ENCODE measurements at regions not wholly inside any gene's neighbourhood (a gene's known extent, or its start where the extent isn't known, plus 50 kb on each side); places are given as distances from the start of the nearest gene placed in this dataset.

- no peak for DNase-seq (ENCODE audit: low read depth in 2 of 2)
Observed at GRCh38 chr18:40019797-40020392, 1935.1 kb upstream of the PIK3C3 start.

GRCh38 chr18:40018266-40018665, 1936.8 kb upstream of the PIK3C3 start:
- DNase-seq (ENCODE audit: low read depth in 2 of 2): no peak

GRCh38 chr18:40017021-40017420, 1938.0 kb upstream of the PIK3C3 start:
- peak in 1 of 2 donors; percentile 64 for DNase-seq (ENCODE audit: low read depth in 2 of 2)

- DNase-seq (ENCODE audit: low read depth in 2 of 2): no peak
Observed at GRCh38 chr18:40016405-40016804, 1938.6 kb upstream of the PIK3C3 start.

GRCh38 chr18:40013001-40013609, 1941.9 kb upstream of the PIK3C3 start:
- peak in 1 of 2 donors; percentile 33 for DNase-seq (ENCODE audit: low read depth in 2 of 2)

- no peak for DNase-seq (ENCODE audit: low read depth in 2 of 2)
Observed at GRCh38 chr18:40011201-40011600, 1943.8 kb upstream of the PIK3C3 start.

- no peak for DNase-seq (ENCODE audit: low read depth in 2 of 2)
Observed at GRCh38 chr18:40006634-40007033, 1948.4 kb upstream of the PIK3C3 start.

- no peak for DNase-seq (ENCODE audit: low read depth in 2 of 2)
Observed at GRCh38 chr18:40004246-40004645, 1950.8 kb upstream of the PIK3C3 start.

GRCh38 chr18:39998317-39998716, 1956.7 kb upstream of the PIK3C3 start:
- no peak for DNase-seq (ENCODE audit: low read depth in 2 of 2)

- no peak for DNase-seq (ENCODE audit: low read depth in 2 of 2)
Observed at GRCh38 chr18:39994498-39994897, 1960.5 kb upstream of the PIK3C3 start.

GRCh38 chr18:39991696-39992265, 1963.3 kb upstream of the PIK3C3 start:
- no peak for DNase-seq (ENCODE audit: low read depth in 2 of 2)

GRCh38 chr18:39990540-39990939, 1964.5 kb upstream of the PIK3C3 start:
- DNase-seq (ENCODE audit: low read depth in 2 of 2): no peak

- DNase-seq (ENCODE audit: low read depth in 2 of 2): no peak
Observed at GRCh38 chr18:39976771-39977170, 1978.3 kb upstream of the PIK3C3 start.

GRCh38 chr18:39972521-39972920, 1982.5 kb upstream of the PIK3C3 start:
- no peak for DNase-seq (ENCODE audit: low read depth in 2 of 2)

- DNase-seq (ENCODE audit: low read depth in 2 of 2): peak; percentile 46 to 93
Observed at GRCh38 chr18:39969803-39970494, 1985.1 kb upstream of the PIK3C3 start.

- no peak for DNase-seq (ENCODE audit: low read depth in 2 of 2)
Observed at GRCh38 chr18:39966275-39966674, 1988.8 kb upstream of the PIK3C3 start.

GRCh38 chr18:39962546-39962945, 1992.5 kb upstream of the PIK3C3 start:
- no peak for DNase-seq (ENCODE audit: low read depth in 2 of 2)

GRCh38 chr18:39960550-39960949, 1994.5 kb upstream of the PIK3C3 start:
- DNase-seq (ENCODE audit: low read depth in 2 of 2): peak in 1 of 2 donors; percentile 11

GRCh38 chr18:39959839-39960238, 1995.2 kb upstream of the PIK3C3 start:
- no peak for DNase-seq (ENCODE audit: low read depth in 2 of 2)

GRCh38 chr18:39958876-39959275, 1996.2 kb upstream of the PIK3C3 start:
- DNase-seq (ENCODE audit: low read depth in 2 of 2): no peak

- DNase-seq (ENCODE audit: low read depth in 2 of 2): no peak
Observed at GRCh38 chr18:39952816-39953215, 2002.2 kb upstream of the PIK3C3 start.

GRCh38 chr18:39951142-39951720, 2003.8 kb upstream of the PIK3C3 start:
- no peak for DNase-seq (ENCODE audit: low read depth in 2 of 2)
